CD8-positive, alpha-beta memory T cell (primary cell): ENCODE measurements at regions not wholly inside any gene's neighbourhood (a gene's known extent, or its start where the extent isn't known, plus 50 kb on each side); places are given as distances from the start of the nearest gene placed in this dataset.

ENCODE experiments used
- CTCF ChIA-PET: fragments of 350-600 bp; sonication (Branson Sonifier 250); formaldehyde crosslinking; loops from one replicate; lab custom pipeline; 2021; ENCODE audit warnings: antibody characterized with exemption; lab: Charles Lee
- POLR2A ChIA-PET: fragments of 350-600 bp; sonication (Branson Sonifier 250); formaldehyde crosslinking; loops from one replicate; lab custom pipeline; 2021; ENCODE audit warnings: antibody characterized with exemption; lab: Charles Lee
- DNase-seq, 5 donors: peaks; one replicate each; pipeline versions ENCODE4 v3.0.0 to v3.0.0-alpha.2; 2020 to 2022; ENCODE audit warnings: mixed read lengths in 1 of 5
- H3K27ac ChIP-seq: one replicate; pipeline ENCODE4 v1.7.0; 2013; ENCODE audit warnings: low read depth, mild to moderate bottlenecking, low read length, moderate library complexity
- H3K27me3 ChIP-seq: 2 replicates; pipeline ENCODE4 v1.7.0; 2013; ENCODE audit warnings: low read length, mild to moderate bottlenecking; ENCODE audit not compliant: insufficient read depth, poor library complexity, severe bottlenecking
- H3K36me3 ChIP-seq: 2 replicates; pipeline ENCODE4 v1.7.0; 2013; ENCODE audit warnings: mild to moderate bottlenecking, low read length, moderate library complexity; ENCODE audit not compliant: insufficient read depth
- H3K4me1 ChIP-seq: 2 replicates; pipeline ENCODE4 v1.7.0; 2013; ENCODE audit warnings: mild to moderate bottlenecking, low read length, moderate library complexity; ENCODE audit not compliant: insufficient read depth
- H3K4me3 ChIP-seq: 2 replicates; pipeline ENCODE4 v1.7.0; 2013; ENCODE audit warnings: mild to moderate bottlenecking, low read length
- H3K9me3 ChIP-seq: 2 replicates; pipeline ENCODE4 v1.7.0; 2013; ENCODE audit warnings: mild to moderate bottlenecking, low read length
- H3K27ac Mint-ChIP-seq, 8 donors: one replicate each; pipeline ENCODE4 v1.8.0; 2020 to 2021; ENCODE audit warnings: mixed read lengths in 8 of 8, mild to moderate bottlenecking in 6 of 8, inconsistent platforms in 3 of 8, moderate library complexity in 3 of 8
- H3K27me3 Mint-ChIP-seq, 2 donors: one replicate each; pipeline ENCODE4 v1.8.0; 2020 to 2021; ENCODE audit warnings: mixed read lengths in 2 of 2, mild to moderate bottlenecking in 1 of 2, moderate library complexity in 1 of 2
- H3K36me3 Mint-ChIP-seq, 3 donors: one replicate each; pipeline ENCODE4 v1.8.0; 2020 to 2021; ENCODE audit warnings: mixed read lengths in 3 of 3, inconsistent platforms in 1 of 3, mild to moderate bottlenecking in 1 of 3
- H3K4me1 Mint-ChIP-seq, 3 donors: one replicate each; pipeline ENCODE4 v1.8.0; 2020 to 2021; ENCODE audit warnings: mixed read lengths in 3 of 3, inconsistent platforms in 1 of 3, mild to moderate bottlenecking in 1 of 3
- H3K4me3 Mint-ChIP-seq, 7 donors: one replicate each; pipeline ENCODE4 v1.8.0; 2020 to 2021; ENCODE audit warnings: mixed read lengths in 7 of 7, mild to moderate bottlenecking in 6 of 7, moderate library complexity in 4 of 7, inconsistent platforms in 2 of 7
- H3K9me3 Mint-ChIP-seq, 5 donors: one replicate each; pipeline ENCODE4 v1.8.0; 2020 to 2022; ENCODE audit warnings: mixed read lengths in 5 of 5, mild to moderate bottlenecking in 3 of 5, moderate library complexity in 2 of 5, inconsistent platforms in 1 of 5

- CTCF ChIA-PET: interaction anchor here (0.9 kb wide), 1 partner anchor 9 kb away, joined by 4 read pairs; no protein-coding TSS in a partner anchor
- POLR2A ChIA-PET: no interaction called here
- Mint-ChIP-seq H3K27me3 (peaks cover 0 to 4% of the 10 kb centered on the region in 2 donors), H3K27ac (no peak overlapping the region), H3K4me1 (no peaks in the 10 kb centered on the region), H3K9me3 (peaks cover 0 to 2% (median 0%) of the 10 kb centered on the region in 5 donors), H3K36me3 (no peaks in the 10 kb centered on the region), H3K4me3 (no peak overlapping the region)
- no peak for DNase-seq
- no peaks in the 10 kb centered on the region for H3K27me3 ChIP-seq
- no peaks in the 10 kb centered on the region for H3K9me3 ChIP-seq
- H3K4me1 ChIP-seq: no peaks in the 10 kb centered on the region
- no peak overlapping the region for H3K4me3 ChIP-seq
- H3K36me3 ChIP-seq: no peaks in the 10 kb centered on the region
- no peak overlapping the region for H3K27ac ChIP-seq
Observed at GRCh38 chr11:116404462-116404798, 368.4 kb downstream of the BUD13 start.

- H3K4me3 ChIP-seq: no peak overlapping the region
- no peaks in the 10 kb centered on the region for H3K36me3 ChIP-seq
- H3K4me1 ChIP-seq: no peaks in the 10 kb centered on the region
- Mint-ChIP-seq H3K36me3 (no peaks in the 10 kb centered on the region), H3K27me3 (peaks cover 0 to 4% of the 10 kb centered on the region in 2 donors), H3K4me3 (no peak overlapping the region), H3K27ac (no peak overlapping the region), H3K9me3 (peaks cover 0 to 2% (median 0%) of the 10 kb centered on the region in 5 donors), H3K4me1 (no peaks in the 10 kb centered on the region)
- H3K27ac ChIP-seq: no peak overlapping the region
- ChIA-PET CTCF (interaction anchor here (0.9 kb wide), 1 partner anchor 9 kb away, joined by 4 read pairs; no protein-coding TSS in a partner anchor), POLR2A (no interaction called here)
- H3K9me3 ChIP-seq: no peaks in the 10 kb centered on the region
- no peak for DNase-seq
- H3K27me3 ChIP-seq: no peaks in the 10 kb centered on the region
Observed at GRCh38 chr11:116403794-116404461, 368.9 kb downstream of the BUD13 start.

- Mint-ChIP-seq H3K36me3 (no peaks in the 10 kb centered on the region), H3K9me3 (peaks cover 0 to 1% (median 0%) of the 10 kb centered on the region in 5 donors), H3K4me3 (no peak overlapping the region), H3K27ac (no peak overlapping the region), H3K4me1 (no peaks in the 10 kb centered on the region), H3K27me3 (peaks cover 0 to 1% of the 10 kb centered on the region in 2 donors)
- no peaks in the 10 kb centered on the region for H3K4me1 ChIP-seq
- DNase-seq: no peak
- H3K27ac ChIP-seq: no peak overlapping the region
- CTCF ChIA-PET: no interaction called here
- no peaks in the 10 kb centered on the region for H3K36me3 ChIP-seq
- H3K4me3 ChIP-seq: no peak overlapping the region
- POLR2A ChIA-PET: no interaction called here
- H3K27me3 ChIP-seq: no peaks in the 10 kb centered on the region
- H3K9me3 ChIP-seq: no peaks in the 10 kb centered on the region
Observed at GRCh38 chr11:116400081-116400480, 372.7 kb downstream of the BUD13 start.

GRCh38 chr11:116397602-116398084, 375.1 kb downstream of the BUD13 start:
- Histone ChIP-seq H3K27me3 (no peaks in the 10 kb centered on the region), H3K36me3 (no peaks in the 10 kb centered on the region), H3K9me3 (no peaks in the 10 kb centered on the region), H3K4me3 (no peak overlapping the region), H3K4me1 (no peaks in the 10 kb centered on the region), H3K27ac (no peak overlapping the region)
- no peak overlapping the region for H3K27ac Mint-ChIP-seq
- no peaks in the 10 kb centered on the region for H3K36me3 Mint-ChIP-seq
- DNase-seq: no peak
- H3K4me3 Mint-ChIP-seq: no peak overlapping the region
- H3K27me3 Mint-ChIP-seq: peaks cover 1 to 9% of the 10 kb centered on the region in 2 donors
- peaks cover 0 to 4% (median 1%) of the 10 kb centered on the region in 5 donors for H3K9me3 Mint-ChIP-seq
- POLR2A ChIA-PET: no interaction called here
- CTCF ChIA-PET: no interaction called here
- no peaks in the 10 kb centered on the region for H3K4me1 Mint-ChIP-seq

- POLR2A ChIA-PET: no interaction called here
- Histone ChIP-seq H3K4me3 (no peak overlapping the region), H3K4me1 (no peaks in the 10 kb centered on the region), H3K27ac (no peak overlapping the region), H3K9me3 (no peaks in the 10 kb centered on the region), H3K36me3 (no peaks in the 10 kb centered on the region), H3K27me3 (no peaks in the 10 kb centered on the region)
- Mint-ChIP-seq H3K9me3 (peaks cover 0 to 4% (median under 1%) of the 10 kb centered on the region in 5 donors), H3K4me1 (no peaks in the 10 kb centered on the region), H3K36me3 (no peaks in the 10 kb centered on the region), H3K4me3 (no peak overlapping the region), H3K27me3 (peaks cover 4 to 13% of the 10 kb centered on the region in 2 donors), H3K27ac (no peak overlapping the region)
- CTCF ChIA-PET: interaction anchor here (0.9 kb wide), 1 partner anchor 9 kb away, joined by 3 read pairs; no protein-coding TSS in a partner anchor
- DNase-seq: no peak
Observed at GRCh38 chr11:116396331-116396730, 376.5 kb downstream of the BUD13 start.

- no peaks in the 10 kb centered on the region for H3K4me1 Mint-ChIP-seq
- Histone ChIP-seq H3K27me3 (no peaks in the 10 kb centered on the region), H3K9me3 (no peaks in the 10 kb centered on the region), H3K27ac (no peak overlapping the region), H3K36me3 (no peaks in the 10 kb centered on the region), H3K4me1 (no peaks in the 10 kb centered on the region), H3K4me3 (no peak overlapping the region)
- H3K4me3 Mint-ChIP-seq: no peak overlapping the region
- no peaks in the 10 kb centered on the region for H3K36me3 Mint-ChIP-seq
- DNase-seq: no peak
- H3K27me3 Mint-ChIP-seq: peaks cover 4 to 13% of the 10 kb centered on the region in 2 donors
- H3K27ac Mint-ChIP-seq: no peak overlapping the region
- CTCF ChIA-PET: no interaction called here
- POLR2A ChIA-PET: no interaction called here
- H3K9me3 Mint-ChIP-seq: peaks cover 0 to 4% (median 0%) of the 10 kb centered on the region in 5 donors
Observed at GRCh38 chr11:116394022-116394421, 378.8 kb downstream of the BUD13 start.

- CTCF ChIA-PET: no interaction called here
- POLR2A ChIA-PET: no interaction called here
- H3K27ac Mint-ChIP-seq: no peak overlapping the region
- H3K4me1 ChIP-seq: no peaks in the 10 kb centered on the region
- no peak overlapping the region for H3K4me3 ChIP-seq
- H3K4me3 Mint-ChIP-seq: no peak overlapping the region
- H3K9me3 ChIP-seq: no peaks in the 10 kb centered on the region
- no peaks in the 10 kb centered on the region for H3K4me1 Mint-ChIP-seq
- H3K36me3 Mint-ChIP-seq: no peaks in the 10 kb centered on the region
- no peaks in the 10 kb centered on the region for H3K36me3 ChIP-seq
- peaks cover 6 to 13% of the 10 kb centered on the region in 2 donors for H3K27me3 Mint-ChIP-seq
- H3K27ac ChIP-seq: no peak overlapping the region
- H3K27me3 ChIP-seq: no peaks in the 10 kb centered on the region
- no peak for DNase-seq
- peaks cover 0 to 4% (median 0%) of the 10 kb centered on the region in 5 donors for H3K9me3 Mint-ChIP-seq
Observed at GRCh38 chr11:116390963-116391362, 381.8 kb downstream of the BUD13 start.

GRCh38 chr11:116388146-116388545, 384.6 kb downstream of the BUD13 start:
- Mint-ChIP-seq H3K9me3 (no peaks in the 10 kb centered on the region), H3K4me3 (no peak overlapping the region), H3K27ac (no peak overlapping the region), H3K4me1 (no peaks in the 10 kb centered on the region), H3K27me3 (peaks cover 6 to 8% of the 10 kb centered on the region in 2 donors), H3K36me3 (no peaks in the 10 kb centered on the region)
- Histone ChIP-seq H3K27ac (no peak overlapping the region), H3K36me3 (no peaks in the 10 kb centered on the region), H3K4me1 (no peaks in the 10 kb centered on the region), H3K4me3 (no peak overlapping the region), H3K9me3 (no peaks in the 10 kb centered on the region), H3K27me3 (no peaks in the 10 kb centered on the region)
- CTCF ChIA-PET: no interaction called here
- POLR2A ChIA-PET: no interaction called here
- DNase-seq: no peak
